Mammary epithelial cell (primary cell): ENCODE measurements at regions not wholly inside any gene's neighbourhood (a gene's known extent, or its start where the extent isn't known, plus 50 kb on each side); places are given as distances from the start of the nearest gene placed in this dataset.
"Not testable (repeated sequence)": the region's sequence is repeated elsewhere in the genome, so short reads cannot be mapped to it uniquely, and the experiment has no call there.

Experiments used
- CTCF ChIP-seq, 2 donors: IDR thresholded peaks in 1 of 2; conservative IDR thresholded peaks in 1 of 2; 2 replicates each; pipeline ENCODE4 v1.5.1; 2011 to 2012; ENCODE audit warnings: inconsistent platforms in 2 of 2, low read length in 2 of 2, mild to moderate bottlenecking in 2 of 2, control low read depth in 1 of 2, low read depth in 1 of 2; ENCODE audit not compliant: insufficient read depth in 1 of 2; ENCODE audit errors: extremely low read depth in 1 of 2
- EZH2 ChIP-seq: IDR thresholded peaks from 2 replicates; pipeline ENCODE4 v1.6.1; 2012; ENCODE audit warnings: low read length, inconsistent platforms, borderline replicate concordance

- not testable (repeated sequence) for TF ChIP-seq CTCF (conservative IDR thresholded peaks at IDR 0.05 in 1 of 2, IDR thresholded peaks at IDR 0.05 in 1 of 2; ENCODE audit: extremely low read depth in 1 of 2, insufficient read depth in 1 of 2, low read depth in 1 of 2, low read length in 2 of 2); EZH2
These were observed 54.6 kb upstream of the POGK start for GRCh38 chr1:166784646-166785045.
